NCI-H2081 (cell line): ENCODE measurements at regions not wholly inside any gene's neighbourhood (a gene's known extent, or its start where the extent isn't known, plus 50 kb on each side); places are given as distances from the start of the nearest gene placed in this dataset.
"Not testable (repeated sequence)": the region's sequence is repeated elsewhere in the genome, so short reads cannot be mapped to it uniquely, and the experiment has no call there.

Experiments used
- DNase-seq, 2 experiments: peaks; one replicate each; lab custom pipeline; 2025; lab: John Stamatoyannopoulos, UW

- DNase-seq = no peak
Measured at GRCh38 chr21:35568643-35569042, 491.7 kb downstream of the SETD4 start.

- DNase-seq = no peak
Measured at GRCh38 chr21:35566874-35567273, 493.5 kb downstream of the SETD4 start.

DNA sequence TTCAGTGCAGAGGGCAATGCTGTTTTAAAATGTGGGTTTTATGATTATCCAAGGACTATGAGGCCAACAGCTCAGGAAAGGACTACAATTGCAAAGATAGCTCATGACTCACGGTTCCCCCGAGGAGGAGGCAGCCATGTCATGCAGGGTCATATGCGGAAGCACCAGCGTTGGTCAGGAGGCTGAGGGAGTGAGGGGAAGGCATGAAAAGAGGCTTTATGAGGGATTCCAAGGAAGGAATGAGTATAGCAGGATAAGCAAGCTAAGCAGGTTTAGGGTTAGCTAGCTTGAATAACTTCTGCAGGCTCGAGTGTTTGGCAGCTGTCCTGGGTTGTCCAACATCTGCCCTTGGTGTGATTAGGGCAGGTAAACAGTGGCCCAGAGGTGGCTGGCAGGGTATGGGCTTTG lies 495.1 kb downstream of the SETD4 start:
- DNase-seq = no peak

- DNase-seq = peak; percentile 27 to 69
Measured at GRCh38 chr21:35563885-35564451, 496.4 kb downstream of the SETD4 start.

DNA sequence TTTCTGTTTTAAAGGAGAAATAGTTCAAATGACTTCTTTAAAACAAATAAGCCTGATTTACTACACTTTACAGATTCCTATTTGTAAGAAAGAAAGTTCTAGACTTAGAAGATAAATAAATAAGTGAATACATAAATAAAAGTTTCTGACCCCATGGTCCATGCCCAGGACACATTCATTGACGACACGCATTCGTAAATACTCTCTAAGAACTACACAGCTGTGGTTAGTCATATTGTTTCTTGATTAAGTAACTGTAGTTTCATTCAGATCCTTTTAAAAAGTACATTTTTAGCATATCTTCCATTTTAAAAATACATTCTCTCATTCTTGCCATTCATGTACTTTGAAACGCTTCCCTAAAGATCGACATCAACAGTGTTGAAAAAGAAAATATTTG lies 497.4 kb downstream of the SETD4 start:
- no peak for DNase-seq

- no peak for DNase-seq
Measured at GRCh38 chr21:35561116-35561515, 499.2 kb downstream of the SETD4 start.

GRCh38 chr21:35559829-35560225 lies 500.5 kb downstream of the SETD4 start:
- DNase-seq = no peak

GRCh38 chr21:35559128-35559828 lies 501.0 kb downstream of the SETD4 start:
- no peak for DNase-seq

GRCh38 chr21:35556536-35556935 lies 503.8 kb downstream of the SETD4 start:
- no peak for DNase-seq

DNA sequence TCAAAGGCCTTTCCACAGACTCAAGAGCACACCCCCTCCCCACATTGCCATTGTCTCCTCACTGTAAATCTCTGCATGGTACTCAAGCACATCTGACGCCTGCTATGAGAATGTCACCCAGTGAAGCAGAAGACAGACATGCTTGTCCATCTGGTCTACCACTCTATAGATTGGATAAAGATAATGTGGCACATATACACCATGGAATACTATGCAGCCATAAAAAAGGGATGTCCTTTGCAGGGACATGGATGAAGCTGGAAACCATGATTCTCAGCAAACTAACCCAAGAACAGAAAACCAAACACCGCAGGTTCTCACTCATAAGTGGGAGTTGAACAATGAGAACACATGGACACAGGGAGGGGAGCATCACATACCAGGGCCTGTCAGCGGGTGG lies 503.4 kb upstream of the RUNX1 start:
- DNase-seq = not testable (repeated sequence)

DNA sequence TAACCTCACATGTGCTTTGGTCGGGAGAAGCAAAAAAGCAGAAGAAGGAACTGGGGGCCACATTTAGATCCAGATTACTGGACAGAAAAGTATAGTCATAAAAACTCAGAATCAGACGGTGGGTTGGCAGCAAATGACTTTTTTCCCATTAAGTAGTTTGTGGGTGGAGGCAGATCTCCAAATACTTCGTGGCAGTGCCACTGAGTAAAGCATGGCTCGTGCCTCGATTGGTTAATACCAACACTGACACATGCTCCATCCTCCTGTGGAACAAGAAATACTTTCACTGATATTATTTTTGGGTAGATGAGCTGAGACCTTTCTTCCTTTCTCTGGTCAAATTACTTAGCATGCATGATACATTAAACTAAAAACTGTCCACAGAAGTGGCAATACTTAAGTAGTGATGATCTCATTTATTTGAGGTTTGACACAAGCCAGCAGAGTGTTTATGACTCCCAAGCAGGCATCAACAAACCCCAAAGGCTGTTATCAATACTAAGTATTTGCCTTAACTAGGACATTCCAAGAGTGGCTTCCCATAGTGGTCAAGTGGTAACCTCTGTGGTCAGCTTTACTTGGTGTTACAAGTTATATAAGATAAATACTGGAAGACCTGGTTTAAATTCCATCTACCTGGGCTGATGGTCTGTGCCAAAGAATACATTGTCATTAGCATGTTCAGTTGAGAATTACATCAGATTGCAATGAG lies 500.0 kb upstream of the RUNX1 start:
- DNase-seq = no peak

- no peak for DNase-seq
Measured at GRCh38 chr21:35547946-35548774, 499.1 kb upstream of the RUNX1 start.

- no peak for DNase-seq
Measured at GRCh38 chr21:35543746-35544145, 494.6 kb upstream of the RUNX1 start.

DNA sequence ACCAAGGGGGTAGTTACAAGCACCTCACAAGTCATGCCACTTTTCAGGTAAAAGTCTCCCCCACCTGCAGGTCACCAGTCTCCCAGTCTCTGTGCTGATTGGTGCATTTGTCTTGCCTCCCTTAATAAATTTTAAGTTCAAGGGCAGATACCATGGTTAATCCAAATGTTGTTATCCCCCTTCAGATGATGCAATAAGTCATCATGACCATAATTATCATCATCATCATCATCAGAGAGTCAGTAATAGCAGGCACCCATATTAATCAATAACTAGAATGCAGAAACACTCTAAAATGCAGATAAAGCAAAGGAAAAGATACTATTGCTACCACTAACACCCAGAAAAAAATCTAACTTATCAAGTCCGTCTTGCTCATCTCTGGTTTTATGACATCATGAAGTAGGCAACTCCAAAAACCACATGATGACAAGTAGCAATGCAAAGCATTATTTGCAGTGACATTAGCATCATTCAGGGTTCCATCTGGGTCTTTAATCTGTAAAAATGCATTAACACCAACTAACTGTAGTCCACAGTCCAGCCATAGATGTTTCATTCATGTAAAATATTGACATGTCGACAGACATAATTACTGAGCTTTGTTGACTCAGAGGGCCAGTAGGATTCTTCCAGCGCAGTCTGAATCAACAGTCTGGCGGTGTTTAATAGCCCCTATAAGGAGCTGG lies 492.0 kb upstream of the RUNX1 start:
- DNase-seq = peak in 1 of 2 experiments; percentile 34

GRCh38 chr21:35538386-35538785 lies 489.3 kb upstream of the RUNX1 start:
- no peak for DNase-seq

- DNase-seq = no peak
Measured at GRCh38 chr21:35537604-35538003, 488.5 kb upstream of the RUNX1 start.

DNA sequence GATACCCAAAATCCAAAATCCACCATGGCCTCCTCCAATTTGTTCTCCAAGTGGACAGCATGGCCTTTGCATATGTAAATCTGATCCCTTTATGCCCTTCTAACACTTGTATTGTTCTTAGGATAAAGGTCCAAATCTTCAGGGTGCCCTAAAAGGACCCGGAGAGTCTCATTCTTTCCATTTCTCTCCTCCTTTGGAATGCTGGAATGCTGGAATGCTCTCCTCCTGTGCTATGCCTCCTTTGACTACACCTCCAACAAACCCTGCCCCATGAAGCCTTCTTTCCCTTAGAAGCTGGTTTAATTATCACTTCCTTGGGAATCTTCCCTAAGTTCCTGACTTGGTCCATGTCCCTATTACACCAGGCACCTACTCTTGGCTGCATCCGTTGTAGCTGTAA lies 484.8 kb upstream of the RUNX1 start:
- DNase-seq = no peak

DNA sequence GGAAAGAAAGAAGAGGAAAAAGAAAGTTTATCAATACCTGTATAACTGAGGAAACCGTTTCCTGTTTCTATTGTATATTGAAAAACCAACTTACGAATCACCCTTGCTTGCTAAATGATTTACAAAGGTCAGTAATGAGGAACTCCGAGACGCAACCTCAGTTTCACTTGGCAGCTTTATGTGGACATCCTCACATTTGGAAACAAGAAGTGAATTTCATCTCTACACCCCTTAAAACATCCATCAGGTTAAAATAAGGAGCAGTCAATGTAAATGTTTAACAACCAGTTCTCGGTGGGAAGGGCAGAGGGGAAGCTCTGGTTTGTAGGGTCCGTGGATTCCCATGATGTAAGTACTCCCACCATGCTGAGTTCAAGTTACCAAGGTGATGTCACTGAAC lies 481.7 kb upstream of the RUNX1 start:
- no peak for DNase-seq

DNA sequence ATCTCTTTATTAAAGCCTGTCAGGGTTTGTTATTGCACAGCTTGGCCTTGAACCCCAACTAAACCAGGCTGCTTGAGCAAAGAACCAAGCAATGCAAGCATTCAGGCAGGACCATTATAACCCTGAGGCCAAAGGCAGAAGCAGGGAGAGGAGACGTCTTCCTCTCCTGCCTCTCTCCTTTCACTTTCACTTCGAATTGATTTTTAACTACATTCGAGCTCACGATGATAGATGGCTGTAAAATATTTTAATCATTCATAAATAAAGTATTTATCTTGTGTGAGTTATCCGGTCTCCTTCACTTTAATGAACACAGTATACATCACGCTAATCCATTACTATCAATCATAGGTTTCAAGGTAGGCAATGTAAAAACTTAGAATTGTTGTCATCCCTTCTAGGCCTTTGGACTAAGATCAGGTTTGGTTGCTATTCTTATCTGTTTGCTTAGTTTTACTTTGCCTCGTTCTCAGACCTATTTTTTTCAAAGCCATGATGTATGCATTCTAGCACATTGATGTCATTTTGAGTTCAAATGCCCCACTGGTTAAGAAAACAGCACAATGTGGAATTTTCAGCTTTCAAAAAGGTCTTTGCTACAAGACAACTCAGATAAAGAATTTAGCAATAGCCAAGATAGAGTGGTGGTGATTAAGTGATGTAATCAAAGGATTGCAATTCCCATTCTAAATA lies 480.2 kb upstream of the RUNX1 start:
- no peak for DNase-seq

DNA sequence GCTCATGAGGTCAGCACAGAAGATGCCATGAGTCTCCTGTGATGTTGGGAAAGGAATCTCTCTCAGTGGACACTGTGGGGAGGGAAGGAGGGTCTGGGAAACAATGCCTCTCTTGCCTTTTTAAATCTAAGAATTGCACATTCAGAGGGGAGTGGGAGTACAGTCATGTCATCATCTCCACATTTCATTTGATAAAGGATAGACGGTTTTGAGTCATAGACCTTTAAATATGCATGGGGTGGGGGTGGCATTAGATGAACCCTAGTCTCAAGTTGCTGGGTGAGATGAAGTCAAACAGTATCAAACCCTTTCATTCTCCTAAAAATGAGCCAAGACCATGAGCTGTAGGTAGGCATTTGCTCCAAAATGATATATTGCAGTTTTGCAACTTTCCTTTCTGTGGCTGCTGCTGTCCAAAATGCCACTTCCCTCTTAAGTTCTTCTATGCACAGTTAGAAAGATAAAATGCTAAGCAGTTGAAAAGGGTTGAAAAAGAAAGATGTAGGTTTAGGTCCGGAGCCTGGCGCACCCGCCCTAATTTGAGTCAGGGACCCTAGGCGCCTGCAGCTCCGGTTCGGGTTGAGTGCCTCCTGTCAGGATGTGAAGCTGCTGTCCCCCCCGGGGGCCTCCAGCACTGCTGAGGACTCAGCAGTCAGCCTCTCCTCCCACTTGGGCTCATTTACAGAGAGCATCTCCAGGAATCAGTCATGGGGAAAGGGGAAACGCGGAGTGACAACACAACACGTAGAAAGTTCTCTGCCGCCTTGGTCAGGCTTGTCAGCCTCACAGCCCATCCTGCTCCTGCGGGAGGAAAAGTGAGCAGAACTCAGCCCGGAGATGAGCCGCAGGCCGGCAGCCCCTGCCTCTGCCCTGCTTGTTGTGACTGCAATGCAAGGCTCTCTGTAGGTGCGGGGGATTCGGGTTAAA lies 479.3 kb upstream of the RUNX1 start:
- no peak for DNase-seq
